Caco-2 (cell line): ENCODE measurements at regions not wholly inside any gene's neighbourhood (a gene's known extent, or its start where the extent isn't known, plus 50 kb on each side); places are given as distances from the start of the nearest gene placed in this dataset.

Experiments
- BruUV-seq: library from RNA; stranded (reverse); fragments of 400-500 nt; replicated peaks from 2 replicates; lab custom pipeline; 2021; lab: Mats Ljungman, UMichigan
- CTCF ChIA-PET: fragments of 300-600 bp; sonication (Branson Sonifier 250); formaldehyde crosslinking; loops from one replicate; lab custom pipeline; 2022; ENCODE audit warnings: antibody characterized with exemption; lab: Charles Lee
- POLR2A ChIA-PET: fragments of 300-600 bp; sonication (Branson Sonifier 250); formaldehyde crosslinking; loops from one replicate; lab custom pipeline; 2022; ENCODE audit warnings: antibody characterized with exemption; lab: Charles Lee
- DNase-seq, 2 experiments: peaks; one replicate each; pipeline versions ENCODE4 v3.0.0 to v3.0.0-alpha.2; 2020 to 2022
- H3K27me3 ChIP-seq: replicated peaks from 2 replicates; pipeline ENCODE4 v1.6.0; 2011; ENCODE audit warnings: low read length; ENCODE audit not compliant: control insufficient read depth, insufficient read depth
- H3K36me3 ChIP-seq: 2 replicates; pipeline ENCODE4 v1.5.1; 2011; ENCODE audit warnings: low read length; ENCODE audit not compliant: control insufficient read depth, insufficient read depth
- H3K4me1 ChIP-seq: fragments of 250-450 bp; sonication (Bioruptor Pico); 2 replicates; pipeline ENCODE4 v1.5.1; 2020; ENCODE audit warnings: mild to moderate bottlenecking
- H3K4me3 ChIP-seq: 2 replicates; pipeline ENCODE4 v1.5.1; 2011; ENCODE audit warnings: low read depth, mild to moderate bottlenecking, control low read depth, low read length
- H3K9me3 ChIP-seq: fragments of 250-450 bp; sonication (Bioruptor Pico); 2 replicates; pipeline ENCODE4 v1.5.1; 2020; ENCODE audit warnings: mild to moderate bottlenecking, moderate library complexity
- H3K27ac Mint-ChIP-seq: one replicate; pipeline ENCODE4 v1.8.0; 2022; ENCODE audit warnings: mixed read lengths; ENCODE audit not compliant: unreplicated experiment
- H3K27me3 Mint-ChIP-seq: one replicate; pipeline ENCODE4 v1.8.0; 2022; ENCODE audit warnings: mixed read lengths; ENCODE audit not compliant: insufficient read depth, unreplicated experiment
- H3K36me3 Mint-ChIP-seq: one replicate; pipeline ENCODE4 v1.8.0; 2022; ENCODE audit warnings: mild to moderate bottlenecking, mixed read lengths; ENCODE audit not compliant: insufficient read depth, unreplicated experiment
- H3K4me1 Mint-ChIP-seq: one replicate; pipeline ENCODE4 v1.8.0; 2022; ENCODE audit warnings: low read depth, mixed read lengths; ENCODE audit not compliant: unreplicated experiment
- H3K4me3 Mint-ChIP-seq: one replicate; pipeline ENCODE4 v1.8.0; 2022; ENCODE audit warnings: mild to moderate bottlenecking, moderate library complexity, mixed read lengths; ENCODE audit not compliant: unreplicated experiment
- H3K9me3 Mint-ChIP-seq: one replicate; pipeline ENCODE4 v1.8.0; 2022; ENCODE audit warnings: mixed read lengths; ENCODE audit not compliant: unreplicated experiment
- CTCF ChIP-seq, 2 experiments: fragments of 200-600 bp in 1 of 2; IDR thresholded peaks; 1 replicate in 1 of 2; 2 replicates in 1 of 2; pipeline versions ENCODE4 v1.5.1 to v1.8.0; 2011 to 2022; ENCODE audit warnings: antibody characterized with exemption in 1 of 2, control low read depth in 1 of 2, inconsistent platforms in 1 of 2, low read depth in 1 of 2, low read length in 1 of 2, mild to moderate bottlenecking in 1 of 2, moderate library complexity in 1 of 2; ENCODE audit not compliant: insufficient read depth in 1 of 2, severe bottlenecking in 1 of 2, unreplicated experiment in 1 of 2
- intact Hi-C: fragments of 100-400 bp; cut with micrococcal nuclease; formaldehyde crosslinking; loops from one replicate; pipeline ENCODE4 v1.10.0; 2022; ENCODE audit not compliant: unreplicated experiment

GRCh38 chr6:76135481-76135880 is 63.0 kb upstream of the IMPG1 start:
- POLR2A ChIA-PET: no interaction called here
- H3K27me3 Mint-ChIP-seq: no peaks in the 10 kb centered on the region
- no peaks in the 10 kb centered on the region for H3K9me3 ChIP-seq
- H3K36me3 ChIP-seq: no peaks in the 10 kb centered on the region
- peaks cover 4% of the 10 kb centered on the region for H3K9me3 Mint-ChIP-seq
- no peak overlapping the region for H3K4me3 ChIP-seq
- H3K4me1 Mint-ChIP-seq: no peaks in the 10 kb centered on the region
- DNase-seq: no peak
- H3K27me3 ChIP-seq: no peaks in the 10 kb centered on the region
- no peak overlapping the region for H3K4me3 Mint-ChIP-seq
- intact Hi-C loops: no loop called here
- TF ChIP-seq CTCF (IDR thresholded peaks at IDR 0.05; ENCODE audit: insufficient read depth in 1 of 2, low read depth in 1 of 2, low read length in 1 of 2, severe bottlenecking in 1 of 2, unreplicated experiment in 1 of 2): no peak
- BruUV-seq: no TSS peak
- CTCF ChIA-PET: no interaction called here
- no peaks in the 10 kb centered on the region for H3K36me3 Mint-ChIP-seq
- no peak overlapping the region for H3K27ac Mint-ChIP-seq
- no peaks in the 10 kb centered on the region for H3K4me1 ChIP-seq

- Histone ChIP-seq H3K9me3 (no peaks in the 10 kb centered on the region), H3K4me1 (no peaks in the 10 kb centered on the region), H3K36me3 (no peaks in the 10 kb centered on the region), H3K27me3 (no peaks in the 10 kb centered on the region), H3K4me3 (no peak overlapping the region)
- DNase-seq: no peak
- Mint-ChIP-seq H3K9me3 (no peaks in the 10 kb centered on the region), H3K27me3 (no peaks in the 10 kb centered on the region), H3K36me3 (no peaks in the 10 kb centered on the region), H3K27ac (no peak overlapping the region), H3K4me3 (no peak overlapping the region), H3K4me1 (no peaks in the 10 kb centered on the region)
- intact Hi-C loops: no loop called here
- BruUV-seq: no TSS peak
- no peak for TF ChIP-seq CTCF (IDR thresholded peaks at IDR 0.05; ENCODE audit: insufficient read depth in 1 of 2, low read depth in 1 of 2, low read length in 1 of 2, severe bottlenecking in 1 of 2, unreplicated experiment in 1 of 2)
- POLR2A ChIA-PET: no interaction called here
- CTCF ChIA-PET: no interaction called here
These were observed 62.2 kb upstream of the IMPG1 start for GRCh38 chr6:76134651-76135050.

DNA sequence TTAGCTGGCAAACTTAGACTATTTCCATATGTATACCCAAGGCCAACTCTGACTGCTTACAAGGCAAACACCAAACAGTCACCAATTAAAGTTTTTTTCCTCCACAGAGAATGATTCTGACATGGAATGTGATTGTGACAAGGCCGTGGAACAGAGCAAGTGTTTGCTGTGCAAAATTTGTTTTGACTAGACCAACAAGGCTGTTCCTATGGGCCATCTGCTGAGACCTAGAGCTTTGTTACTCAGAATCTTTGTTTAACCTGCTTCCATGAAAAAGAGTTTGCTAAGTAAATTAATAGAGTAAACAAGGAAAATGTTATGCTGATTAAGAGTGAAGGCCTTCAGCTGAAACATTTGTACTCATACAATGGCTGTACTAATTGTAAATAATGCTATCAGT is 51.6 kb upstream of the IMPG1 start:
- intact Hi-C loops: no loop called here
- Mint-ChIP-seq H3K4me1 (no peaks in the 10 kb centered on the region), H3K9me3 (no peaks in the 10 kb centered on the region), H3K36me3 (no peaks in the 10 kb centered on the region), H3K27ac (no peak overlapping the region), H3K4me3 (no peak overlapping the region), H3K27me3 (peaks cover 6% of the 10 kb centered on the region)
- BruUV-seq: no TSS peak
- POLR2A ChIA-PET: no interaction called here
- Histone ChIP-seq H3K4me3 (no peak overlapping the region), H3K36me3 (no peaks in the 10 kb centered on the region), H3K9me3 (no peaks in the 10 kb centered on the region), H3K4me1 (no peaks in the 10 kb centered on the region), H3K27me3 (no peaks in the 10 kb centered on the region)
- CTCF ChIA-PET: no interaction called here
- no peak for DNase-seq
- TF ChIP-seq CTCF (IDR thresholded peaks at IDR 0.05; ENCODE audit: insufficient read depth in 1 of 2, low read depth in 1 of 2, low read length in 1 of 2, severe bottlenecking in 1 of 2, unreplicated experiment in 1 of 2): no peak
